Breast epithelium (tissue), 4 donors: ENCODE measurements at regions not wholly inside any gene's neighbourhood (a gene's known extent, or its start where the extent isn't known, plus 50 kb on each side); places are given as distances from the start of the nearest gene placed in this dataset.
"Not testable (repeated sequence)": the region's sequence is repeated elsewhere in the genome, so short reads cannot be mapped to it uniquely, and the experiment has no call there.

Experiments used
- DNase-seq, 2 donors: peaks; one replicate each; pipeline ENCODE4 v3.0.0-alpha.2; 2019; ENCODE audit warnings: low spot score in 2 of 2
- H3K27ac ChIP-seq, 2 donors: fragments of 200-600 bp; sonication (generic) in 1 of 2; one replicate each; pipeline ENCODE4 v1.5.1; 2016 to 2019; ENCODE audit warnings: mild to moderate bottlenecking in 1 of 2
- H3K27me3 ChIP-seq, 2 donors: fragments of 200-600 bp; sonication (generic) in 1 of 2; one replicate each; pipeline versions ENCODE4 v1.5.1 to v1.6.0; 2017 to 2019; ENCODE audit warnings: control low read depth in 1 of 2, mild to moderate bottlenecking in 1 of 2
- H3K36me3 ChIP-seq: fragments of 200-600 bp; one replicate; pipeline ENCODE4 v1.5.1; 2019
- H3K4me1 ChIP-seq, 2 donors: fragments of 200-600 bp; sonication (generic); one replicate each; pipeline ENCODE4 v1.5.1; 2016 to 2019; ENCODE audit warnings: control low read depth in 1 of 2
- H3K4me3 ChIP-seq, 3 donors: fragments of 200-600 bp; sonication (generic); 1 replicate in 2 of 3; 2 replicates in 1 of 3; pipeline ENCODE4 v1.5.1; 2016 to 2019; ENCODE audit warnings: mild to moderate bottlenecking in 3 of 3, moderate library complexity in 2 of 3
- H3K9me3 ChIP-seq, 2 donors: fragments of 200-600 bp; sonication (generic) in 1 of 2; one replicate each; pipeline ENCODE4 v1.5.1; 2016 to 2019; ENCODE audit warnings: control low read depth in 1 of 2
- CTCF ChIP-seq, 3 donors: fragments of 450-650 bp; IDR thresholded peaks; one replicate each; pipeline ENCODE4 v1.5.1; 2016 to 2017; ENCODE audit warnings: antibody characterized with exemption in 3 of 3, mild to moderate bottlenecking in 3 of 3, moderate library complexity in 3 of 3
- POLR2A ChIP-seq: fragments of 450-650 bp; IDR thresholded peaks from one replicate; pipeline ENCODE4 v1.6.1; 2016; ENCODE audit warnings: antibody characterized with exemption, mild to moderate bottlenecking, moderate library complexity
- POLR2AphosphoS5 ChIP-seq, 3 donors: sonication (generic); formaldehyde crosslinking; IDR thresholded peaks; one replicate each; pipeline ENCODE4 v1.6.1; 2017; ENCODE audit warnings: antibody characterized with exemption in 3 of 3
- intact Hi-C: fragments of 100-400 bp; cut with DNase I; formaldehyde crosslinking; loops from one replicate; pipeline ENCODE4 v1.15.1; 2023; ENCODE audit warnings: low total_unique reads

- Histone ChIP-seq H3K4me3 (no peak overlapping the region), H3K4me1 (no peaks in the 10 kb centered on the region), H3K9me3 (peaks cover 7 to 21% of the 10 kb centered on the region in 2 donors), H3K27ac (no peak overlapping the region), H3K27me3 (no peaks in the 10 kb centered on the region), H3K36me3 (no peaks in the 10 kb centered on the region)
- TF ChIP-seq POLR2A (no peak), POLR2AphosphoS5 (IDR thresholded peaks at IDR 0.05) (no peak), CTCF (IDR thresholded peaks at IDR 0.05) (no peak)
- intact Hi-C loops, result loop anchor here (10.0 kb wide), 1 partner anchor 439 kb away; no protein-coding TSS in a partner anchor
- no peak for DNase-seq
Measured at GRCh38 chr5:166926138-166926537, 1365.3 kb upstream of the WWC1 start.

- not testable (repeated sequence) for H3K27ac ChIP-seq, H3K4me3 ChIP-seq, H3K36me3 ChIP-seq, H3K27me3 ChIP-seq, DNase-seq, H3K4me1 ChIP-seq
- intact Hi-C loops, result loop anchor here (10.0 kb wide), 1 partner anchor 438 kb away; no protein-coding TSS in a partner anchor
- H3K9me3 ChIP-seq, result peaks cover 7 to 26% of the 10 kb centered on the region in 2 donors
Measured at GRCh38 chr5:166926806-166927475, 1364.5 kb upstream of the WWC1 start.

- TF ChIP-seq CTCF (IDR thresholded peaks at IDR 0.05), result no peak
- TF ChIP-seq POLR2A, result no peak
- no peak for TF ChIP-seq POLR2AphosphoS5 (IDR thresholded peaks at IDR 0.05)
- intact Hi-C loops, result no loop called here
- Histone ChIP-seq H3K27me3 (no peaks in the 10 kb centered on the region), H3K36me3 (no peaks in the 10 kb centered on the region), H3K4me3 (no peak overlapping the region), H3K27ac (no peak overlapping the region), H3K4me1 (no peaks in the 10 kb centered on the region), H3K9me3 (peaks cover 3% of the 10 kb centered on the region in 2 donors)
- DNase-seq, result no peak
Measured at GRCh38 chr5:166936351-166936750, 1355.1 kb upstream of the WWC1 start.

GRCh38 chr5:166938071-166938470 lies 1353.4 kb upstream of the WWC1 start:
- intact Hi-C loops, result no loop called here
- Histone ChIP-seq H3K9me3 (peaks cover 0 to 3% of the 10 kb centered on the region in 2 donors), H3K4me1 (no peaks in the 10 kb centered on the region), H3K27ac (no peak overlapping the region), H3K36me3 (no peaks in the 10 kb centered on the region), H3K4me3 (no peak overlapping the region), H3K27me3 (no peaks in the 10 kb centered on the region)
- no peak for DNase-seq
- TF ChIP-seq POLR2AphosphoS5 (IDR thresholded peaks at IDR 0.05), result no peak
- TF ChIP-seq POLR2A, result no peak
- TF ChIP-seq CTCF (IDR thresholded peaks at IDR 0.05), result no peak

- DNase-seq, result no peak
Measured at GRCh38 chr5:166942948-166943347, 1348.5 kb upstream of the WWC1 start.

More at GRCh38 chr5:166942948-166943347, 1348.5 kb upstream of the WWC1 start:
- intact Hi-C loops, result no loop called here
- Histone ChIP-seq H3K27ac (no peak overlapping the region), H3K27me3 (no peaks in the 10 kb centered on the region), H3K4me1 (no peaks in the 10 kb centered on the region), H3K4me3 (no peak overlapping the region), H3K36me3 (no peaks in the 10 kb centered on the region), H3K9me3 (peaks cover 0 to 9% of the 10 kb centered on the region in 2 donors)
- no peak for TF ChIP-seq CTCF (IDR thresholded peaks at IDR 0.05)
- no peak for TF ChIP-seq POLR2A
- TF ChIP-seq POLR2AphosphoS5 (IDR thresholded peaks at IDR 0.05), result no peak
